Smooth muscle cell (in vitro differentiated cells): ENCODE measurements at regions not wholly inside any gene's neighbourhood (a gene's known extent, or its start where the extent isn't known, plus 50 kb on each side); places are given as distances from the start of the nearest gene placed in this dataset.

Experiments
- DNase-seq: peaks from one replicate; lab custom pipeline; 2025; ENCODE audit not compliant: unreplicated experiment; lab: John Stamatoyannopoulos, UW
- H2AFZ ChIP-seq: fragments of 200-600 bp; sonication (generic); 2 replicates; pipeline ENCODE4 v1.6.0; 2016; ENCODE audit warnings: antibody characterized with exemption, low read depth, mild to moderate bottlenecking
- H3F3A ChIP-seq: fragments of 200-600 bp; sonication (generic); 2 replicates; pipeline ENCODE4 v1.6.0; 2017; ENCODE audit warnings: antibody characterized with exemption, low read depth
- H3K27ac ChIP-seq: fragments of 200-600 bp; sonication (generic); 2 replicates; pipeline ENCODE4 v1.5.1; 2016; ENCODE audit warnings: low read depth, mild to moderate bottlenecking
- H3K27me3 ChIP-seq: fragments of 200-600 bp; sonication (generic); 2 replicates; pipeline ENCODE4 v1.6.1; 2016; ENCODE audit warnings: low read depth, mild to moderate bottlenecking
- H3K36me3 ChIP-seq: fragments of 200-600 bp; sonication (generic); 2 replicates; pipeline ENCODE4 v1.5.1; 2016; ENCODE audit warnings: low read depth
- H3K4me1 ChIP-seq: fragments of 200-600 bp; sonication (generic); 2 replicates; pipeline ENCODE4 v1.5.1; 2016; ENCODE audit warnings: low read depth
- H3K4me2 ChIP-seq: fragments of 200-600 bp; sonication (generic); 2 replicates; pipeline ENCODE4 v1.6.0; 2016; ENCODE audit warnings: mild to moderate bottlenecking
- H3K4me3 ChIP-seq: fragments of 200-600 bp; sonication (generic); 2 replicates; pipeline ENCODE4 v1.5.1; 2016; ENCODE audit warnings: mild to moderate bottlenecking
- H3K79me2 ChIP-seq: fragments of 200-600 bp; sonication (generic); 2 replicates; pipeline ENCODE4 v1.6.0; 2016; ENCODE audit warnings: low read depth, mild to moderate bottlenecking
- H3K9ac ChIP-seq: fragments of 200-600 bp; sonication (generic); 2 replicates; pipeline ENCODE4 v1.6.0; 2016; ENCODE audit warnings: low read depth
- H3K9me3 ChIP-seq: fragments of 200-600 bp; sonication (generic); replicated peaks from 2 replicates; pipeline ENCODE4 v1.5.1; 2016; ENCODE audit warnings: low read depth
- H4K20me1 ChIP-seq: fragments of 200-600 bp; sonication (generic); 2 replicates; pipeline ENCODE4 v1.6.0; 2016; ENCODE audit warnings: low read depth
- CTCF ChIP-seq: fragments of 200-600 bp; sonication (generic); IDR thresholded peaks from 2 replicates; pipeline ENCODE4 v1.5.1; 2017; ENCODE audit warnings: borderline replicate concordance, mild to moderate bottlenecking, antibody characterized with exemption; ENCODE audit not compliant: insufficient read depth, poor library complexity, severe bottlenecking
- WGBS: methylation state at CpG from one replicate; pipeline ENCODE4 v1.1.7; 2016; ENCODE audit warnings: low lambda C conversion rate; 5-methylcytosine and 5-hydroxymethylcytosine counted together

GRCh38 chr12:77777274-77777673 lies 53.4 kb upstream of the NAV3 start:
- Histone ChIP-seq H3K9ac (no peak overlapping the region), H4K20me1 (no peaks in the 10 kb centered on the region), H3K27me3 (no peaks in the 10 kb centered on the region), H3K36me3 (no peaks in the 10 kb centered on the region), H2AFZ (no peak overlapping the region), H3K27ac (no peak overlapping the region), H3K9me3 (no peaks in the 10 kb centered on the region), H3F3A (no peaks in the 10 kb centered on the region), H3K4me1 (no peaks in the 10 kb centered on the region), H3K4me2 (no peak overlapping the region), H3K79me2 (no peaks in the 10 kb centered on the region), H3K4me3 (no peak overlapping the region)
- no peak for DNase-seq
- TF ChIP-seq CTCF: no peak
- WGBS: 100% methylated on average over 1 of the region's 1 CpG

GRCh38 chr12:77774761-77775160 lies 55.9 kb upstream of the NAV3 start:
- H2AFZ ChIP-seq: no peak overlapping the region
- H3K36me3 ChIP-seq: no peaks in the 10 kb centered on the region
- H3K27me3 ChIP-seq: no peaks in the 10 kb centered on the region
- H3K9me3 ChIP-seq: no peaks in the 10 kb centered on the region
- no peaks in the 10 kb centered on the region for H3K79me2 ChIP-seq
- H4K20me1 ChIP-seq: no peaks in the 10 kb centered on the region
- 90% methylated on average over 5 of the region's 5 CpGs for WGBS
- H3K4me3 ChIP-seq: no peak overlapping the region
- no peaks in the 10 kb centered on the region for H3K4me1 ChIP-seq
- TF ChIP-seq CTCF: no peak
- no peak for DNase-seq
- H3K27ac ChIP-seq: no peak overlapping the region
- no peak overlapping the region for H3K4me2 ChIP-seq
- H3K9ac ChIP-seq: no peak overlapping the region
- H3F3A ChIP-seq: no peaks in the 10 kb centered on the region

- no peaks in the 10 kb centered on the region for H3F3A ChIP-seq
- WGBS: 91% methylated on average over 6 of the region's 6 CpGs
- no peak overlapping the region for H3K27ac ChIP-seq
- no peak overlapping the region for H2AFZ ChIP-seq
- H3K79me2 ChIP-seq: no peaks in the 10 kb centered on the region
- no peaks in the 10 kb centered on the region for H4K20me1 ChIP-seq
- no peak for TF ChIP-seq CTCF
- H3K9ac ChIP-seq: no peak overlapping the region
- no peak for DNase-seq
- no peaks in the 10 kb centered on the region for H3K27me3 ChIP-seq
- no peaks in the 10 kb centered on the region for H3K4me1 ChIP-seq
- no peak overlapping the region for H3K4me2 ChIP-seq
- H3K36me3 ChIP-seq: no peaks in the 10 kb centered on the region
- no peak overlapping the region for H3K4me3 ChIP-seq
- H3K9me3 ChIP-seq: no peaks in the 10 kb centered on the region
Observed at GRCh38 chr12:77772676-77773298, 57.9 kb upstream of the NAV3 start.

GRCh38 chr12:77768558-77768957 lies 62.1 kb upstream of the NAV3 start:
- H3K4me2 ChIP-seq: no peak overlapping the region
- H3K4me1 ChIP-seq: no peaks in the 10 kb centered on the region
- no peaks in the 10 kb centered on the region for H4K20me1 ChIP-seq
- no peaks in the 10 kb centered on the region for H3K36me3 ChIP-seq
- no peak overlapping the region for H3K9ac ChIP-seq
- no peak for TF ChIP-seq CTCF
- WGBS: 78% methylated on average over 1 of the region's 1 CpG
- H2AFZ ChIP-seq: no peak overlapping the region
- H3K9me3 ChIP-seq: no peaks in the 10 kb centered on the region
- H3K27me3 ChIP-seq: no peaks in the 10 kb centered on the region
- DNase-seq: no peak
- H3K79me2 ChIP-seq: no peaks in the 10 kb centered on the region
- no peak overlapping the region for H3K27ac ChIP-seq
- H3K4me3 ChIP-seq: no peak overlapping the region
- H3F3A ChIP-seq: no peaks in the 10 kb centered on the region
